Ishikawa (cell line): ENCODE measurements at regions not wholly inside any gene's neighbourhood (a gene's known extent, or its start where the extent isn't known, plus 50 kb on each side); places are given as distances from the start of the nearest gene placed in this dataset.

Source experiments
- CEBPB ChIP-seq: IDR thresholded peaks from 2 replicates; pipeline ENCODE4 v1.6.1; 2012
- CREB1 ChIP-seq: IDR thresholded peaks from 2 replicates; pipeline ENCODE4 v1.6.1; 2012; ENCODE audit warnings: low read depth
- EGR1 ChIP-seq: IDR thresholded peaks from 2 replicates; pipeline ENCODE4 v1.6.1; 2012
- EP300 ChIP-seq: IDR thresholded peaks from 2 replicates; pipeline ENCODE4 v1.6.1; 2012; ENCODE audit warnings: borderline replicate concordance
- FOXM1 ChIP-seq: IDR thresholded peaks from 2 replicates; pipeline ENCODE4 v1.6.1; 2012; ENCODE audit warnings: low read depth, borderline replicate concordance
- NFIC ChIP-seq: IDR thresholded peaks from 2 replicates; pipeline ENCODE4 v1.6.1; 2012
- RAD21 ChIP-seq: IDR thresholded peaks from 2 replicates; pipeline ENCODE4 v1.6.1; 2012; ENCODE audit warnings: low read depth
- TAF1 ChIP-seq: IDR thresholded peaks from 2 replicates; pipeline ENCODE4 v1.6.1; 2012; ENCODE audit warnings: low read depth, mild to moderate bottlenecking
- TCF12 ChIP-seq: IDR thresholded peaks from 2 replicates; pipeline ENCODE4 v1.6.1; 2012; ENCODE audit warnings: low read depth
- TEAD4 ChIP-seq: IDR thresholded peaks from 2 replicates; pipeline ENCODE4 v1.6.1; 2012
- YY1 ChIP-seq: IDR thresholded peaks from 2 replicates; pipeline ENCODE4 v1.6.1; 2012; ENCODE audit warnings: low read depth
- ZBTB7A ChIP-seq: IDR thresholded peaks from 2 replicates; pipeline ENCODE4 v1.6.1; 2012; ENCODE audit warnings: low read depth
- TF ChIP-seq, protein P1 (sequence below): IDR thresholded peaks from 2 replicates; pipeline ENCODE4 v1.6.1; 2012; ENCODE audit warnings: low read depth, mild to moderate bottlenecking
- TF ChIP-seq, protein P2 (sequence below): IDR thresholded peaks from 2 replicates; pipeline ENCODE4 v1.6.1; 2012
- TF ChIP-seq, protein P3 (sequence below): IDR thresholded peaks from 2 replicates; pipeline ENCODE4 v1.6.1; 2012

DNA sequence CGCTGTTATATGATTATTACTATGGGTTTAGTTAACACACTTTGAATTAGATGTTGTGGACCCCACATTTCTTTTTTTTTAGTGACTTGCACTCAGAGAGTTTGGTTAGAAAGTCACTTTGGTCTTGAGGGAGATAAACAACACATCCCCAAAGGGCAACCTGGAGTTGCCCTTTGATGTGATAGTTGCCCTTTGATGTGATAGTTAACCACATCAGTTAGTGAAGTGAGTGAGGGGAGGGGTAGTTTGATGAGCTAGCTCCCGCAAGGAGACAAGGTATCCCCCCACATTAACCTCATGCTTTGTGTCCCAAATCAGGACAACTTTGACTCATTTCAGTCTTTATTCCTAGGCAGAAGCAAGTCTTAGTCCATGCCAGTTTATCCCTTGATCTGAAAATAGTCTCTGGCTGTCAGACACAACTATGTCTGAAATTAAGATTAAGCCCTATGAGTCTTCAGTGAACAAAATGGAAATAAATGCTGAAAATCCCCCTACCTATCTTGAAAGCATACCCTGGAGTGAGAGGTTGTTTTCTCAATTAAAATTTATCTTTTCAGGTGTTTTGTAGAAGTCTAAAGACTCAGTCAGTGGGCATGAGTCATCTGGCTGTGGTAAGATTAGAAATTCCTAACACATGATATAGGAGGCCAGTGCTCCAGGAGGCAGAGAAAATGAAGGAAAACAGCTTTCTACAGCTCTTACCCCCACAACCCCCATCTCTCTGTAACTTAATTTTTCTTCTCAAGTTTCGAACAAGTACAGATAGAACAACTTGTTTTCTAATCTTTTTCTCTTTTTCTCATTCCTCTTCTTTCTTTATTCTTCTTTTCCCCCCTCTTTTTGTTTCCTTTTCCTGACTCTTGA, 208.9 kb upstream of the DMRTA1 start:
- TF ChIP-seq CEBPB (no peak), TEAD4 (peak; percentile 70), EP300 (no peak)

DNA sequence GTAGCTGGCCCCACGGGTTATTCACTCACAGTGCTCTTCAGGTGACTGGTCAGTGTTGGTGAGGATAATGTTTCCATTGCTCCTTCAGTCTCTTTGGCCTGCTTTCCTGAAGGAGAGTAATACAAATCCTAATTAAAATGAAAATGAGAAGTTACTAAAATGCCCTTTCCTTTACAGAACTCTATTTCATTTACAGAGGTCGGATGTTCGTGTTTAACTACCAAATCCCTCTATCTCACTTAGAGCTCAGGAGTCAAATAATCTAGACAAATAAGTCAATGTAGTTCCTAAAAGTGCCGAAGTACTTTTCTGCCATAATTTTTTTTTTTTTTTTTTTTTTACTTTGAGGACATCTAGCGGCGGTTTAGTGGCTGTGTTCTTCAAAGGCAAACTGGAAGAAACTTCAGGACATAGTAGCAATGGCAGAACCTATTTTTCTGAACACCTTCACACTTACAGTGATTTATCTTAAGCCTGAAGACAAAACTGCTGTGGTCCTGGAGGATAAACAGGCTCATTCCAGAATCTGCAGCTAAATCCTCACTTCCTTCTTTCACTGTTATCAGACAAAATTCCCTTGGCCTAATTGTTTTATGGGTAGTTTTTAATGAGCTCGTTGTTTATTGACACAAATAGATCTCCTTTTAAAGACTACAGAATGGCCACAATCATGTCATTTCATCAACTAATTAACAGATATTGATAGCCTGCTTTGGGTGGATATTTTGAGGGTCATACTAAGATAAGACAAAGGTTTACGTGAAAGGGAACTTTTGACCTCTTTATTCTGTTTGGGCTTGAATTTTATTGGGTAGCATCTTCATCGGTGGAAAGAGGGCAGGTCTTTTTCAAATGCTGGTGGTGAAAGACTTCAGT, 207.6 kb upstream of the DMRTA1 start:
- TF ChIP-seq RAD21 (peak; percentile 57), EGR1 (no peak)

DNA sequence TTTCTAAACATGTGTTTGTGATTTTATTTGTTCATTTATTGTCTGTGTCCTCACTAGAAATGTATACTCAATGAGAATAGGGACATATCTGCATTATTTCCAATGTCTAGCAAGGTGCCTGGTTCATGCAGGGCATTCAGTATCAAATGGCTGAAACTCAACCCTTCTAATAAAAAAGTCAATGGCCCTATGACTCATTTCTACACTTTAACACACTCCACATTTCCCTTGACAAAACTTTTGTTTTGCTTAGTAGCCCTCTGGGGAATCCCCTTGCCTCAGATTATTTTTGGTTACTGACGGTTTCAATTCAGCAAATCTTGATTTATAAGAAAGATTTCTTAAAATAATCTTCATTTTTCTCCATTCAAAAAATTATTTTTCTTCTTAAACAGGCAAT, 206.0 kb upstream of the DMRTA1 start:
- no peak for TF ChIP-seq TCF12
- TF ChIP-seq EGR1 = no peak
- no peak for TF ChIP-seq NFIC
- TF ChIP-seq TAF1 = no peak
- no peak for TF ChIP-seq EP300
- TF ChIP-seq, protein P1, sequence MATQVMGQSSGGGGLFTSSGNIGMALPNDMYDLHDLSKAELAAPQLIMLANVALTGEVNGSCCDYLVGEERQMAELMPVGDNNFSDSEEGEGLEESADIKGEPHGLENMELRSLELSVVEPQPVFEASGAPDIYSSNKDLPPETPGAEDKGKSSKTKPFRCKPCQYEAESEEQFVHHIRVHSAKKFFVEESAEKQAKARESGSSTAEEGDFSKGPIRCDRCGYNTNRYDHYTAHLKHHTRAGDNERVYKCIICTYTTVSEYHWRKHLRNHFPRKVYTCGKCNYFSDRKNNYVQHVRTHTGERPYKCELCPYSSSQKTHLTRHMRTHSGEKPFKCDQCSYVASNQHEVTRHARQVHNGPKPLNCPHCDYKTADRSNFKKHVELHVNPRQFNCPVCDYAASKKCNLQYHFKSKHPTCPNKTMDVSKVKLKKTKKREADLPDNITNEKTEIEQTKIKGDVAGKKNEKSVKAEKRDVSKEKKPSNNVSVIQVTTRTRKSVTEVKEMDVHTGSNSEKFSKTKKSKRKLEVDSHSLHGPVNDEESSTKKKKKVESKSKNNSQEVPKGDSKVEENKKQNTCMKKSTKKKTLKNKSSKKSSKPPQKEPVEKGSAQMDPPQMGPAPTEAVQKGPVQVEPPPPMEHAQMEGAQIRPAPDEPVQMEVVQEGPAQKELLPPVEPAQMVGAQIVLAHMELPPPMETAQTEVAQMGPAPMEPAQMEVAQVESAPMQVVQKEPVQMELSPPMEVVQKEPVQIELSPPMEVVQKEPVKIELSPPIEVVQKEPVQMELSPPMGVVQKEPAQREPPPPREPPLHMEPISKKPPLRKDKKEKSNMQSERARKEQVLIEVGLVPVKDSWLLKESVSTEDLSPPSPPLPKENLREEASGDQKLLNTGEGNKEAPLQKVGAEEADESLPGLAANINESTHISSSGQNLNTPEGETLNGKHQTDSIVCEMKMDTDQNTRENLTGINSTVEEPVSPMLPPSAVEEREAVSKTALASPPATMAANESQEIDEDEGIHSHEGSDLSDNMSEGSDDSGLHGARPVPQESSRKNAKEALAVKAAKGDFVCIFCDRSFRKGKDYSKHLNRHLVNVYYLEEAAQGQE = no peak
- no peak for TF ChIP-seq CREB1
- no peak for TF ChIP-seq YY1
- TF ChIP-seq CEBPB = no peak
- TF ChIP-seq, protein P2, sequence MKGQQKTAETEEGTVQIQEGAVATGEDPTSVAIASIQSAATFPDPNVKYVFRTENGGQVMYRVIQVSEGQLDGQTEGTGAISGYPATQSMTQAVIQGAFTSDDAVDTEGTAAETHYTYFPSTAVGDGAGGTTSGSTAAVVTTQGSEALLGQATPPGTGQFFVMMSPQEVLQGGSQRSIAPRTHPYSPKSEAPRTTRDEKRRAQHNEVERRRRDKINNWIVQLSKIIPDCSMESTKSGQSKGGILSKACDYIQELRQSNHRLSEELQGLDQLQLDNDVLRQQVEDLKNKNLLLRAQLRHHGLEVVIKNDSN = no peak
- no peak for TF ChIP-seq ZBTB7A

DNA sequence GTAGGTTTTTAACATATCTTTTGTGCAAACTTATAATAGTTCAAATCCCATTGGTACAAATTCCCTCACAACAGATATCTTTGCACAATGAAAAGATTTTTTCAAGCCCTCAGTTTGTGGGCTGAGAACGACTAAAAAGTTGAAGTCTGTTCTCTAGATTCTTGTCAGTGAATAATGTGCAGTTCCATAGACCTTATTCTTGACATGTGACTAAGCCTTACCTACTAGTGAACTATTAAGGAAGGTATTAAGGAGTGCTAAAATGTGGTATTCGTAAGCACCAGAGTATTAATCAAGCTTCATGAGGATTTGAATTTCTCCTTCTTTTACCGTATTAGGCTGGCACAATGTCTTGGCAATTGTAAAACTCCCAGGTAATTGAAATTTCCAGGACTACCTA, 205.6 kb upstream of the DMRTA1 start:
- TF ChIP-seq, protein P2 = no peak
- TF ChIP-seq TAF1 (no peak), RAD21 (no peak), ZBTB7A (no peak), FOXM1 (no peak), YY1 (no peak), EP300 (no peak), NFIC (no peak), EGR1 (no peak), CREB1 (no peak), CEBPB (no peak), TEAD4 (no peak), TCF12 (no peak)
- TF ChIP-seq, protein P1 = no peak
- TF ChIP-seq, protein P3, sequence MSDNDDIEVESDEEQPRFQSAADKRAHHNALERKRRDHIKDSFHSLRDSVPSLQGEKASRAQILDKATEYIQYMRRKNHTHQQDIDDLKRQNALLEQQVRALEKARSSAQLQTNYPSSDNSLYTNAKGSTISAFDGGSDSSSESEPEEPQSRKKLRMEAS = no peak

DNA sequence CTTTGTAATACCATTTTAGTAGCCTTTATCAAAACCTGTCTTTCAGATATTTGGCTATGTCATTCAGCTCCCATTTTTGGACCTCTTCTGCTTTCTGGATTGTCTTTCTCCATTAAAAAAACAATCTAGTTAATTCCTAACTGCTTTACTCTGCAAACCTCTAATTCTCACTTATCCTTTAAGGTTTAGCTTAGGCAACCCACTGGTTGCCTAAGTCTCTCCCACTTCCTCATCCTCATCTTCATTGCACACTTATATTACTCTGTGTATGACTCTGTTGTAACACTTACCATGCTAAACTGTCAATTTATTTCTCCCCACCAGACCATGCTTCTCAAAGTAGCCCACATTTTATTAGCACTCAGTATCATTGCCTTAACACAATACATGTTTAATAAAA, 205.0 kb upstream of the DMRTA1 start:
- TF ChIP-seq ZBTB7A (no peak), TAF1 (no peak)
- TF ChIP-seq, protein P3 = no peak
